ENCODE measurements at regions not wholly inside any gene's neighbourhood (a gene's known extent, or its start where the extent isn't known, plus 50 kb on each side); places are given as distances from the start of the nearest gene placed in this dataset.

DNA sequence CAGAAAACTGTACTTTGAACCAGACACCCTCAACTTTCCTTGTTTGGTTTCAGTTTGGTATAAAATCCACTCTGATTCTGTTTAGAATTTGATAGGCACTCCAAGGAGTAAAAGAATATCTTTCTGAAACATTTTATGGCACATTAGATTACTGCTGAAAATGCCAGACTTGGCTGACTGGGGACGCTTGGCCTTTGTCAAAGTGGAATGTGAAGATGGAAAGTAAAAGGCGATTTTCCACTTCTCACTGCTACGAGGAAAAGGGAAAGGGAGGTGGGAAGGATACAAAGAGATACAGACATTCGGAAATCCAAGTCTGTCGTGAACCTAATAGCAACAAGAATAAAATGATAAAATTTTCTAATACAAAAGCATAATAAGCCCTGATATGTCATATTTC lies 203.9 kb downstream of the DMRT2 start:
- H3K9me3 ChIP-seq (ENCODE audit: control insufficient read depth, low read depth, low read length), result no peaks in the 10 kb centered on the region
- no peak overlapping the region for H3K4me2 ChIP-seq (ENCODE audit: control insufficient read depth, extremely low read depth, insufficient read depth, low read depth, low read length)
- H3K9me1 ChIP-seq (ENCODE audit: control insufficient read depth, extremely low read depth, insufficient read depth, low read length), result no peaks in the 10 kb centered on the region
- no peak overlapping the region for H3K9ac ChIP-seq (ENCODE audit: control insufficient read depth, extremely low read depth, insufficient read depth, low read length)
- no peaks in the 10 kb centered on the region for H3K27me3 ChIP-seq (ENCODE audit: control insufficient read depth, extremely low read depth, insufficient read depth, low read length)
- dilution Hi-C loops (cut with MboI; ENCODE audit: extremely low pct_ligation_motif_present, low sequenced_read_pairs), result no loop called here
- H3K4me1 ChIP-seq (ENCODE audit: control insufficient read depth, extremely low read depth, insufficient read depth, low read length), result no peaks in the 10 kb centered on the region
- H3K27ac ChIP-seq (ENCODE audit: control insufficient read depth, insufficient read depth, low read length), result no peak overlapping the region
- no peaks in the 10 kb centered on the region for H4K20me1 ChIP-seq (ENCODE audit: control insufficient read depth, extremely low read depth, insufficient read depth, low read length)
- TF ChIP-seq, protein P1, sequence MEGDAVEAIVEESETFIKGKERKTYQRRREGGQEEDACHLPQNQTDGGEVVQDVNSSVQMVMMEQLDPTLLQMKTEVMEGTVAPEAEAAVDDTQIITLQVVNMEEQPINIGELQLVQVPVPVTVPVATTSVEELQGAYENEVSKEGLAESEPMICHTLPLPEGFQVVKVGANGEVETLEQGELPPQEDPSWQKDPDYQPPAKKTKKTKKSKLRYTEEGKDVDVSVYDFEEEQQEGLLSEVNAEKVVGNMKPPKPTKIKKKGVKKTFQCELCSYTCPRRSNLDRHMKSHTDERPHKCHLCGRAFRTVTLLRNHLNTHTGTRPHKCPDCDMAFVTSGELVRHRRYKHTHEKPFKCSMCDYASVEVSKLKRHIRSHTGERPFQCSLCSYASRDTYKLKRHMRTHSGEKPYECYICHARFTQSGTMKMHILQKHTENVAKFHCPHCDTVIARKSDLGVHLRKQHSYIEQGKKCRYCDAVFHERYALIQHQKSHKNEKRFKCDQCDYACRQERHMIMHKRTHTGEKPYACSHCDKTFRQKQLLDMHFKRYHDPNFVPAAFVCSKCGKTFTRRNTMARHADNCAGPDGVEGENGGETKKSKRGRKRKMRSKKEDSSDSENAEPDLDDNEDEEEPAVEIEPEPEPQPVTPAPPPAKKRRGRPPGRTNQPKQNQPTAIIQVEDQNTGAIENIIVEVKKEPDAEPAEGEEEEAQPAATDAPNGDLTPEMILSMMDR (optimal IDR thresholded peaks at IDR 0.05 in 1 of 3, IDR thresholded peaks at IDR 0.05 in 1 of 3, conservative IDR thresholded peaks at IDR 0.05 in 1 of 3; ENCODE audit: extremely low read depth in 1 of 3, insufficient read depth in 2 of 3, low read length in 3 of 3), result no peak
- no peak for TF ChIP-seq EZH2 (IDR thresholded peaks at IDR 0.05; ENCODE audit: low read length)
- H2AFZ ChIP-seq (ENCODE audit: control insufficient read depth, low read length), result no peak overlapping the region
- H3K36me3 ChIP-seq (ENCODE audit: control insufficient read depth in 2 of 2, extremely low read depth in 1 of 2, insufficient read depth in 2 of 2, low read length in 2 of 2), result no peaks in the 10 kb centered on the region
- DNase-seq (ENCODE audit: low read depth, low spot score) (no peak), FAIRE-seq (no peak)
- H3K4me3 ChIP-seq (ENCODE audit: control insufficient read depth in 2 of 3, extremely low read depth in 1 of 3, insufficient read depth in 2 of 3, low read depth in 1 of 3, low read length in 3 of 3), result no peak overlapping the region
- no peaks in the 10 kb centered on the region for H3K79me2 ChIP-seq (ENCODE audit: control insufficient read depth, insufficient read depth, low read length)

GRCh38 chr9:1256178-1256577 lies 206.0 kb downstream of the DMRT2 start:
- Histone ChIP-seq H3K4me2 (ENCODE audit: control insufficient read depth, extremely low read depth, insufficient read depth, low read depth, low read length) (no peak overlapping the region), H3K4me3 (ENCODE audit: control insufficient read depth in 2 of 3, extremely low read depth in 1 of 3, insufficient read depth in 2 of 3, low read depth in 1 of 3, low read length in 3 of 3) (no peak overlapping the region), H3K27ac (ENCODE audit: control insufficient read depth, insufficient read depth, low read length) (no peak overlapping the region), H3K4me1 (ENCODE audit: control insufficient read depth, extremely low read depth, insufficient read depth, low read length) (no peaks in the 10 kb centered on the region), H3K9ac (ENCODE audit: control insufficient read depth, extremely low read depth, insufficient read depth, low read length) (no peak overlapping the region), H2AFZ (ENCODE audit: control insufficient read depth, low read length) (no peak overlapping the region), H4K20me1 (ENCODE audit: control insufficient read depth, extremely low read depth, insufficient read depth, low read length) (no peaks in the 10 kb centered on the region), H3K9me3 (ENCODE audit: control insufficient read depth, low read depth, low read length) (no peaks in the 10 kb centered on the region), H3K36me3 (ENCODE audit: control insufficient read depth in 2 of 2, extremely low read depth in 1 of 2, insufficient read depth in 2 of 2, low read length in 2 of 2) (no peaks in the 10 kb centered on the region), H3K27me3 (ENCODE audit: control insufficient read depth, extremely low read depth, insufficient read depth, low read length) (no peaks in the 10 kb centered on the region), H3K79me2 (ENCODE audit: control insufficient read depth, insufficient read depth, low read length) (no peaks in the 10 kb centered on the region), H3K9me1 (ENCODE audit: control insufficient read depth, extremely low read depth, insufficient read depth, low read length) (no peaks in the 10 kb centered on the region)
- no peak for FAIRE-seq
- DNase-seq (ENCODE audit: low read depth, low spot score), result no peak
- TF ChIP-seq, protein P1 (optimal IDR thresholded peaks at IDR 0.05 in 1 of 3, IDR thresholded peaks at IDR 0.05 in 1 of 3, conservative IDR thresholded peaks at IDR 0.05 in 1 of 3; ENCODE audit: extremely low read depth in 1 of 3, insufficient read depth in 2 of 3, low read length in 3 of 3), result no peak
- TF ChIP-seq EZH2 (IDR thresholded peaks at IDR 0.05; ENCODE audit: low read length), result no peak
- dilution Hi-C loops (cut with MboI; ENCODE audit: extremely low pct_ligation_motif_present, low sequenced_read_pairs), result no loop called here
